ENCODE measurements at regions not wholly inside any gene's neighbourhood (a gene's known extent, or its start where the extent isn't known, plus 50 kb on each side); places are given as distances from the start of the nearest gene placed in this dataset.

DNA sequence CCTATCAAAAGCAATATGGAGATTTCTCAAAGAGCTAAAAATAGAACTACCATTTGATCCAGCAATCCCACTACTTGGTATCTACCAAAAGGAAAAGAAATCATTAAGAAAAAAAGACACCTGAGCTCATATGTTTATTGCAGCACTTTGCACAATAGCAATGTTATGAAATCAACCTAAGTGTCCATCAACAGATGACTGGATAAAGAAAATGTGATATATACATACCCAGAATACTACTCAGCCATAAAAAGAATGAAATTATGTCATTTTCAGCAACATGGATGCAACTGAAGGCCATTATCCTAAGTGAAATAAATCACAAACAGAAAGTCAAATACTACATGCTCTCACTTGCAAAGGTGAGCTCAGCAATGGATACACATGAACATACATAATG lies 1565.5 kb upstream of the RAG2 start:
- no peak for DNase-seq
- Histone ChIP-seq H3K27ac (ENCODE audit: low read depth, low read length) (no peak overlapping the region), H3K4me3 (ENCODE audit: low read length in 2 of 2) (no peak overlapping the region), H3K27me3 (ENCODE audit: insufficient read depth, low read length) (no peaks in the 10 kb centered on the region), H3K4me1 (ENCODE audit: insufficient read depth, low read length) (no peaks in the 10 kb centered on the region), H3K36me3 (ENCODE audit: insufficient read depth, low read length) (no peaks in the 10 kb centered on the region), H3K9me3 (ENCODE audit: control insufficient read depth in 1 of 2, low read length in 2 of 2) (no peaks in the 10 kb centered on the region)
- Mint-ChIP-seq H3K27ac (no peak overlapping the region), H3K9me3 (peaks cover 1 to 35% (median 9%) of the 10 kb centered on the region in 8 donors), H3K4me3 (no peak overlapping the region), H3K4me1 (no peaks in the 10 kb centered on the region), H3K36me3 (no peaks in the 10 kb centered on the region), H3K27me3 (no peaks in the 10 kb centered on the region)
- ChIA-PET CTCF (ENCODE audit: partially characterized antibody) (no interaction called here), POLR2A (ENCODE audit: partially characterized antibody) (no interaction called here)
- intact Hi-C loops (cut with micrococcal nuclease) = no loop called here

DNA sequence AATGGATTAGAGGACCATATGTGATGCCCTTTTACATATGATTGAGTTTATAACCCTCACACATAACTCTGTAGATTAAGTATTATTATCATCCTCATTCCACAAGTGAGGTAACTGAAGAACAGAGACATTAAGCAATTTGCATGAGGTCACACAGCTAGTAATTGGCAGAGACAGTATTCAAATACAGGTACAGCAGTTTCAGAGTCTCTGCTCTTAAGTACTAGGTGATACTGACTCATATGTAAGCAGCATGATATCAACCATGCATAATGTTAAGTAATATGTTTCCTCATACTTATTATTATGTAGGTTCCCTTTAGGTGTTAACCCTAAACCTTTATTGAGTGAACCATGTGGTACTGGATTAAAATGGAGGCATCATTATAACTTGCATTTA lies 1562.4 kb upstream of the RAG2 start:
- Histone ChIP-seq H3K4me1 (ENCODE audit: insufficient read depth, low read length) (no peaks in the 10 kb centered on the region), H3K27me3 (ENCODE audit: insufficient read depth, low read length) (no peaks in the 10 kb centered on the region), H3K4me3 (ENCODE audit: low read length in 2 of 2) (no peak overlapping the region), H3K27ac (ENCODE audit: low read depth, low read length) (no peak overlapping the region), H3K9me3 (ENCODE audit: control insufficient read depth in 1 of 2, low read length in 2 of 2) (peaks cover 0 to 4% of the 10 kb centered on the region in 2 donors), H3K36me3 (ENCODE audit: insufficient read depth, low read length) (no peaks in the 10 kb centered on the region)
- H3K36me3 Mint-ChIP-seq = no peaks in the 10 kb centered on the region
- CTCF ChIA-PET (ENCODE audit: partially characterized antibody) = no interaction called here
- no peak overlapping the region for H3K4me3 Mint-ChIP-seq
- DNase-seq = no peak
- no peaks in the 10 kb centered on the region for H3K27me3 Mint-ChIP-seq
- POLR2A ChIA-PET (ENCODE audit: partially characterized antibody) = no interaction called here
- intact Hi-C loops (cut with micrococcal nuclease) = no loop called here
- peaks cover 2 to 24% (median 11%) of the 10 kb centered on the region in 8 donors for H3K9me3 Mint-ChIP-seq
- no peaks in the 10 kb centered on the region for H3K4me1 Mint-ChIP-seq
- no peak overlapping the region for H3K27ac Mint-ChIP-seq

DNA sequence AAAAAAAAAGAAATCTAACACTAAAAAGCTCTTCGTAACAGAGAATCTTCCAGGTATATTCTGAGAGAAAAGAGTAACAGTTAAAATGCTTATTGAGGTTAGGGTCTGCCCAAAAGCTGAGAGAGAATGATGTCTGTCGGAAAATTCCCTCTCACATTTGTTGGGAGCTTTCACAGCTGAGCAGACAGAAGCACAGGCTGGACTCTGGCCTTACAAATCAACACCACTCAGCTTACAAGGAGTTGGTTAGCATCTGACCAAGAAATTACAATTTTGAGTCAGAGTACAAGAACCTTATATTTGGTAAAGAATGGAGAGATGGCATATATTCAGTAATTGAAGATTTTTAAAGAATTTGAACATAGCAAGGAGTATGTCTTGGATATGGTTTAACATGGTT lies 1561.0 kb upstream of the RAG2 start:
- H3K36me3 ChIP-seq (ENCODE audit: insufficient read depth, low read length) = no peaks in the 10 kb centered on the region
- Mint-ChIP-seq H3K9me3 (peaks cover 2 to 20% (median 10%) of the 10 kb centered on the region in 8 donors), H3K4me1 (no peaks in the 10 kb centered on the region), H3K27ac (no peak overlapping the region), H3K4me3 (no peak overlapping the region), H3K36me3 (no peaks in the 10 kb centered on the region), H3K27me3 (no peaks in the 10 kb centered on the region)
- H3K4me3 ChIP-seq (ENCODE audit: low read length in 2 of 2) = no peak overlapping the region
- no peaks in the 10 kb centered on the region for H3K27me3 ChIP-seq (ENCODE audit: insufficient read depth, low read length)
- no peak for DNase-seq
- POLR2A ChIA-PET (ENCODE audit: partially characterized antibody) = no interaction called here
- H3K27ac ChIP-seq (ENCODE audit: low read depth, low read length) = no peak overlapping the region
- H3K4me1 ChIP-seq (ENCODE audit: insufficient read depth, low read length) = no peaks in the 10 kb centered on the region
- intact Hi-C loops (cut with micrococcal nuclease) = no loop called here
- CTCF ChIA-PET (ENCODE audit: partially characterized antibody) = no interaction called here
- H3K9me3 ChIP-seq (ENCODE audit: control insufficient read depth in 1 of 2, low read length in 2 of 2) = peaks cover 0 to 4% of the 10 kb centered on the region in 2 donors

DNA sequence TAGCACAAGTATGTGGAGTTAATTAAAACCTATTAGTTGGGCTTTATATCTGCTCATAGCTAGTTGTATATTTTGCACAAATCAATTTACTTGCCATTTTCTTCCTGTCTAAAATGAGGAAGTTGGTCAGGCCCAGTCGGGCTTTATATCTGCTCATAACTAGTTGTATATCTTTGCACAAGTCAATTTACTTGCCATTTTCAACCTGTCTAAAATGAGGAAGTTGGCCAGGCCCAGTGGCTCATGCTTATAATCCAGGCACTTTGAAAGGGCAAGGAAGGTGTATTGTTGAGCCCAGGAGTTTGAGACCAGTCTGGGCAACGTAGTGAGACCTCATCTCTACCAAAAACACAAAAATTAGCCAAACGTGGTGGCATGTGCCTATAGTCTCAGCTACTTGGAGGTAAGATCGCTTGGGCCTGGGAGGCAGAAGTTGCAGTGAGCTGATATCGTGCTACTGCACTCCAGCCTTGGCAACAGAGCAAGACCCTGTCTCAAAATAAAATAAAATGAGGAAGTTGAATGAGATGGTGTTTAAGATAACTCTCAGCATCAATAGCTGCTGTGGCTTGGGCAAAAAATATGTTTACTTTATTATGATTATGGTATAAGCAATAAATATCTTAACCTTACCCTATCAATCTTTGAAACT lies 1558.6 kb upstream of the RAG2 start:
- no peaks in the 10 kb centered on the region for H3K4me1 ChIP-seq (ENCODE audit: insufficient read depth, low read length)
- no peak overlapping the region for H3K4me3 ChIP-seq (ENCODE audit: low read length in 2 of 2)
- intact Hi-C loops (cut with micrococcal nuclease) = no loop called here
- no peak for DNase-seq
- no peaks in the 10 kb centered on the region for H3K27me3 Mint-ChIP-seq
- no peak overlapping the region for H3K4me3 Mint-ChIP-seq
- peaks cover 0 to 4% of the 10 kb centered on the region in 2 donors for H3K9me3 ChIP-seq (ENCODE audit: control insufficient read depth in 1 of 2, low read length in 2 of 2)
- no peaks in the 10 kb centered on the region for H3K4me1 Mint-ChIP-seq
- no peaks in the 10 kb centered on the region for H3K27me3 ChIP-seq (ENCODE audit: insufficient read depth, low read length)
- no peak overlapping the region for H3K27ac Mint-ChIP-seq
- H3K36me3 Mint-ChIP-seq = no peaks in the 10 kb centered on the region
- no peak overlapping the region for H3K27ac ChIP-seq (ENCODE audit: low read depth, low read length)
- peaks cover 0 to 24% (median 10%) of the 10 kb centered on the region in 8 donors for H3K9me3 Mint-ChIP-seq
- ChIA-PET POLR2A (ENCODE audit: partially characterized antibody) (no interaction called here), CTCF (ENCODE audit: partially characterized antibody) (no interaction called here)
- H3K36me3 ChIP-seq (ENCODE audit: insufficient read depth, low read length) = no peaks in the 10 kb centered on the region

DNA sequence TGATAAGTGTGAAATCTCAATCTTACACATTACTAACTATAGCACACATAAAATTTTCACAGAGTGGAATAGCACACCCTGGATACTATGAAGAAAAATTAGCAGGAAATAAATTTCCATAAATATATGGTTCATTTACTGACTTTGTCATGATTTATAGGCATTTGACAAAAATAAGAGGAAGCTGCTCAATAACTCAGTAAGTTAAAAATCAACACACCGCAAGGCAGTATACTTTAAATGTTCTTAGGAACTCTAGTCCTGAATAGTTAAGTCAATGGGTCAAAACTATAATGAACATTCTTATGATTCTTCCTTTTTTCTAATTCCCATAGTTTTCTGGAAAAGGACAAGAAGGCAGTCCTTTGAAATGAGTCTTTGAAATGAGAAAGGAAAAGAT lies 1557.8 kb upstream of the RAG2 start:
- ChIA-PET POLR2A (ENCODE audit: partially characterized antibody) (no interaction called here), CTCF (ENCODE audit: partially characterized antibody) (no interaction called here)
- no peaks in the 10 kb centered on the region for H3K4me1 Mint-ChIP-seq
- H3K36me3 Mint-ChIP-seq = no peaks in the 10 kb centered on the region
- H3K27me3 Mint-ChIP-seq = no peaks in the 10 kb centered on the region
- H3K9me3 ChIP-seq (ENCODE audit: control insufficient read depth in 1 of 2, low read length in 2 of 2) = peaks cover 0 to 4% of the 10 kb centered on the region in 2 donors
- no peak overlapping the region for H3K27ac ChIP-seq (ENCODE audit: low read depth, low read length)
- no peak overlapping the region for H3K27ac Mint-ChIP-seq
- H3K4me1 ChIP-seq (ENCODE audit: insufficient read depth, low read length) = no peaks in the 10 kb centered on the region
- H3K4me3 ChIP-seq (ENCODE audit: low read length in 2 of 2) = no peak overlapping the region
- H3K27me3 ChIP-seq (ENCODE audit: insufficient read depth, low read length) = no peaks in the 10 kb centered on the region
- H3K36me3 ChIP-seq (ENCODE audit: insufficient read depth, low read length) = no peaks in the 10 kb centered on the region
- peak overlapping the region in 1 of 8 donors; percentile 9 for H3K4me3 Mint-ChIP-seq
- peaks cover under 1 to 24% (median 11%) of the 10 kb centered on the region in 8 donors for H3K9me3 Mint-ChIP-seq
- no peak for DNase-seq
- intact Hi-C loops (cut with micrococcal nuclease) = no loop called here

DNA sequence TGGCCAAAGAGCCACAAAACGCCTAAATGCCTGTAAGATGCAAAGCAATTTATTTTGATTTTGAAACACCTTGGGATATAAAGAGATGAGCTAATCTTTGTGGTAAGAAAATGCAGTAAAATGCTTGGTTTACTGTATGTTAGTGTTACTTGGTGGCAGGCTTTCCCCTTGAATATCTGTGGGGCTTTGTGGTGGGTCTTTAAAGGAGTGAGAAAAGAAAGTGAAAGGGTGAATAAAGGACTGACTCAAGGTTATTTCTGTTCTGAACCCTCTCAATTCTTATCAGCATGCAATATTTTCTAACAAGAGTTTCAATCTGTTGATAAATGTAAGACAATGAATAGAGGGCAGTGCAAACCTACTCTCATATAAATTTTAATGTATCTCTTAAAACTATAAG lies 1555.9 kb upstream of the RAG2 start:
- Histone ChIP-seq H3K4me1 (ENCODE audit: insufficient read depth, low read length) (no peaks in the 10 kb centered on the region), H3K36me3 (ENCODE audit: insufficient read depth, low read length) (no peaks in the 10 kb centered on the region), H3K4me3 (ENCODE audit: low read length in 2 of 2) (no peak overlapping the region), H3K27me3 (ENCODE audit: insufficient read depth, low read length) (no peaks in the 10 kb centered on the region), H3K27ac (ENCODE audit: low read depth, low read length) (no peak overlapping the region), H3K9me3 (ENCODE audit: control insufficient read depth in 1 of 2, low read length in 2 of 2) (peaks cover 0 to 4% of the 10 kb centered on the region in 2 donors)
- no peak overlapping the region for H3K4me3 Mint-ChIP-seq
- peaks cover 0 to 33% (median 12%) of the 10 kb centered on the region in 8 donors for H3K9me3 Mint-ChIP-seq
- intact Hi-C loops (cut with micrococcal nuclease) = no loop called here
- H3K27ac Mint-ChIP-seq = no peak overlapping the region
- H3K27me3 Mint-ChIP-seq = no peaks in the 10 kb centered on the region
- no peaks in the 10 kb centered on the region for H3K36me3 Mint-ChIP-seq
- ChIA-PET CTCF (ENCODE audit: partially characterized antibody) (no interaction called here), POLR2A (ENCODE audit: partially characterized antibody) (no interaction called here)
- H3K4me1 Mint-ChIP-seq = no peaks in the 10 kb centered on the region
- no peak for DNase-seq

DNA sequence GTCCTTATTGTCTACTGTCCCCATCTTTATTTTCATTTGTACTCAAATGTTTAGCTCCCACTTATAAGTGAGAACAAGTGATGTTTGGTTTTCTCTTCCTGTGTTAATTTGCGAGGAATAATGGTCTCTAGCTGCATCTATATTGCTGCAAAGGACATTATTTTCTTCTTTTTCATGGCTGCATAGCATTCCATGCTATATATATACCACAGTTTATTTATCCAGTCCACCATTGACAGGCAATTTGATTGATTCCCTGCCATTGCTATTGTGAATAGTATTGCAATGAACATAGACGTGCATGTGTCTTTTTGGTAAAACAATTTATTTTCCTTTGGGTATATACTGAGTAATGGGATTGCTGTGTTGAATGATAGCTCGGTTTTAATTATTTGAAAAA lies 1545.8 kb upstream of the RAG2 start:
- Histone ChIP-seq H3K36me3 (ENCODE audit: insufficient read depth, low read length) (no peaks in the 10 kb centered on the region), H3K9me3 (ENCODE audit: control insufficient read depth in 1 of 2, low read length in 2 of 2) (no peaks in the 10 kb centered on the region), H3K27ac (ENCODE audit: low read depth, low read length) (no peak overlapping the region), H3K4me1 (ENCODE audit: insufficient read depth, low read length) (no peaks in the 10 kb centered on the region), H3K4me3 (ENCODE audit: low read length in 2 of 2) (no peak overlapping the region), H3K27me3 (ENCODE audit: insufficient read depth, low read length) (no peaks in the 10 kb centered on the region)
- DNase-seq = no peak
- no peaks in the 10 kb centered on the region for H3K4me1 Mint-ChIP-seq
- POLR2A ChIA-PET (ENCODE audit: partially characterized antibody) = no interaction called here
- CTCF ChIA-PET (ENCODE audit: partially characterized antibody) = no interaction called here
- H3K27ac Mint-ChIP-seq = no peak overlapping the region
- no peak overlapping the region for H3K4me3 Mint-ChIP-seq
- intact Hi-C loops (cut with micrococcal nuclease) = no loop called here
- H3K9me3 Mint-ChIP-seq = peaks cover 0 to 19% (median 7%) of the 10 kb centered on the region in 8 donors
- no peaks in the 10 kb centered on the region for H3K36me3 Mint-ChIP-seq
- H3K27me3 Mint-ChIP-seq = no peaks in the 10 kb centered on the region

DNA sequence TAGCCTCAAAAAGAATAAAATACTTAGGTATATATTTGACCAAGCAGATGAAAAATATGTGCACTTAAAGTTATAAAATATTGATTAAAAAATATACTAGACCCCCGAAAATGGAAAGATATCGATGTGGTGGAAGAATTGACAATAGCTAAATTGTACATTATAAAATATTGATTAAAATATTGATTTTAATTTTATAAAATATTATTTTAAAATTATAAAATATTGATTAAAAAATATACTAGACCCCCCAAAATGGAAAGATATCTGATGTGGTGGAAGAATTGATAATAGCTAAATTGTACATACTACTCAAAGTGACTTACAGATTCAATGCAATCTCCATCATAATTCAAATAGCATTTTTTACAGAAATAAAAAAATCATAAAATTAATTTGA lies 1540.9 kb upstream of the RAG2 start:
- ChIA-PET CTCF (ENCODE audit: partially characterized antibody) (no interaction called here), POLR2A (ENCODE audit: partially characterized antibody) (no interaction called here)
- peaks cover 0 to 27% (median 14%) of the 10 kb centered on the region in 8 donors for H3K9me3 Mint-ChIP-seq
- no peak for DNase-seq
- no peaks in the 10 kb centered on the region for H3K36me3 ChIP-seq (ENCODE audit: insufficient read depth, low read length)
- H3K27me3 ChIP-seq (ENCODE audit: insufficient read depth, low read length) = no peaks in the 10 kb centered on the region
- no peak overlapping the region for H3K4me3 ChIP-seq (ENCODE audit: low read length in 2 of 2)
- no peak overlapping the region for H3K4me3 Mint-ChIP-seq
- no peaks in the 10 kb centered on the region for H3K9me3 ChIP-seq (ENCODE audit: control insufficient read depth in 1 of 2, low read length in 2 of 2)
- no peak overlapping the region for H3K27ac Mint-ChIP-seq
- H3K27me3 Mint-ChIP-seq = no peaks in the 10 kb centered on the region
- no peaks in the 10 kb centered on the region for H3K36me3 Mint-ChIP-seq
- intact Hi-C loops (cut with micrococcal nuclease) = no loop called here
- H3K4me1 Mint-ChIP-seq = no peaks in the 10 kb centered on the region
- no peaks in the 10 kb centered on the region for H3K4me1 ChIP-seq (ENCODE audit: insufficient read depth, low read length)
- H3K27ac ChIP-seq (ENCODE audit: low read depth, low read length) = no peak overlapping the region

Measured in CD4-positive, alpha-beta memory T cell (primary cell).